Sigmoid colon (tissue), 6 donors: ENCODE measurements at regions not wholly inside any gene's neighbourhood (a gene's known extent, or its start where the extent isn't known, plus 50 kb on each side); places are given as distances from the start of the nearest gene placed in this dataset.
"Not testable (repeated sequence)": the region's sequence is repeated elsewhere in the genome, so short reads cannot be mapped to it uniquely, and the experiment has no call there.

Source experiments
- DNase-seq: peaks from one replicate; pipeline ENCODE4 v3.0.0-alpha.2; 2019
- H3K27ac ChIP-seq, 4 donors: fragments of 200-600 bp; sonication (generic); one replicate each; pipeline ENCODE4 v1.5.1; 2016 to 2019; ENCODE audit warnings: mild to moderate bottlenecking in 1 of 4
- H3K27me3 ChIP-seq, 3 donors: fragments of 200-600 bp; sonication (generic); one replicate each; pipeline ENCODE4 v1.5.1; 2019; ENCODE audit warnings: mild to moderate bottlenecking in 1 of 3
- H3K36me3 ChIP-seq, 4 donors: fragments of 200-600 bp; sonication (generic); one replicate each; pipeline ENCODE4 v1.5.1; 2016 to 2019
- H3K4me1 ChIP-seq, 4 donors: fragments of 200-600 bp; sonication (generic); one replicate each; pipeline ENCODE4 v1.5.1; 2017 to 2019
- H3K4me3 ChIP-seq, 4 donors: fragments of 200-600 bp; sonication (generic); one replicate each; pipeline ENCODE4 v1.5.1; 2017 to 2019; ENCODE audit warnings: mild to moderate bottlenecking in 2 of 4, moderate library complexity in 1 of 4
- H3K9me3 ChIP-seq, 4 donors: fragments of 200-600 bp in 3 of 4; sonication (generic) in 3 of 4; one replicate each; pipeline versions ENCODE4 v1.5.1 to v1.6.1; 2013 to 2019
- CTCF ChIP-seq, 4 experiments: fragments of 450-650 bp in 3 of 4; fragments of 200-600 bp in 1 of 4; IDR thresholded peaks; one replicate each; pipeline ENCODE4 v1.5.1; 2016 to 2019; ENCODE audit warnings: antibody characterized with exemption in 4 of 4, mild to moderate bottlenecking in 3 of 4, moderate library complexity in 2 of 4
- EP300 ChIP-seq, 4 donors: sonication (generic); formaldehyde crosslinking; IDR thresholded peaks; one replicate each; pipeline ENCODE4 v1.6.1; 2017; ENCODE audit warnings: antibody characterized with exemption in 4 of 4
- POLR2A ChIP-seq, 2 donors: fragments of 450-650 bp; IDR thresholded peaks; one replicate each; pipeline ENCODE4 v1.6.1; 2016; ENCODE audit warnings: antibody characterized with exemption in 2 of 2, mild to moderate bottlenecking in 2 of 2, moderate library complexity in 2 of 2
- POLR2AphosphoS5 ChIP-seq, 4 donors: sonication (generic); formaldehyde crosslinking; IDR thresholded peaks; one replicate each; pipeline ENCODE4 v1.6.1; 2017; ENCODE audit warnings: antibody characterized with exemption in 4 of 4
- WGBS, 2 donors: extraction: QIAGEN DNeasy Blood & Tissue Kit; methylation state at CpG; one replicate each; pipeline ENCODE4 v1.1.7; 2013; 5-methylcytosine and 5-hydroxymethylcytosine counted together
- intact Hi-C: fragments of 100-400 bp; cut with DNase I; formaldehyde crosslinking; loops from one replicate; pipeline ENCODE4 v1.15.1; 2023
- donor health status: healthy with polysubstance abuse.
- donor health status: healthy.

GRCh38 chr3:146709969-146710368 is 104.8 kb upstream of the PLSCR5 start:
- DNase-seq, result no peak
- TF ChIP-seq POLR2AphosphoS5 (IDR thresholded peaks at IDR 0.05) (no peak), CTCF (IDR thresholded peaks at IDR 0.05) (no peak), POLR2A (IDR thresholded peaks at IDR 0.05) (no peak), EP300 (IDR thresholded peaks at IDR 0.05) (no peak)
- Histone ChIP-seq H3K9me3 (no peaks in the 10 kb centered on the region), H3K4me1 (no peaks in the 10 kb centered on the region), H3K27ac (no peak overlapping the region), H3K36me3 (no peaks in the 10 kb centered on the region), H3K27me3 (no peaks in the 10 kb centered on the region), H3K4me3 (no peak overlapping the region)
- intact Hi-C loops, result no loop called here
- 46 to 62% methylated on average over 3 of the region's 3 CpGs for WGBS, 2 donors

- Histone ChIP-seq H3K4me3 (no peak overlapping the region), H3K9me3 (no peaks in the 10 kb centered on the region), H3K27ac (no peak overlapping the region), H3K36me3 (no peaks in the 10 kb centered on the region), H3K27me3 (no peaks in the 10 kb centered on the region), H3K4me1 (no peaks in the 10 kb centered on the region)
- intact Hi-C loops, result no loop called here
- DNase-seq, result no peak
- TF ChIP-seq CTCF (IDR thresholded peaks at IDR 0.05) (no peak), EP300 (IDR thresholded peaks at IDR 0.05) (no peak), POLR2A (IDR thresholded peaks at IDR 0.05) (no peak), POLR2AphosphoS5 (IDR thresholded peaks at IDR 0.05) (no peak)
- 29 to 44% methylated on average over 2 of the region's 2 CpGs for WGBS, 2 donors
These were observed 100.1 kb upstream of the PLSCR5 start for GRCh38 chr3:146705225-146705624.

- WGBS, 2 donors, result 85 to 93% methylated on average over 5 of the region's 5 CpGs
- TF ChIP-seq CTCF (IDR thresholded peaks at IDR 0.05) (no peak), EP300 (IDR thresholded peaks at IDR 0.05) (no peak), POLR2AphosphoS5 (IDR thresholded peaks at IDR 0.05) (no peak)
- intact Hi-C loops, result no loop called here
These were observed 97.1 kb upstream of the PLSCR5 start for GRCh38 chr3:146702237-146702636.

GRCh38 chr3:146701246-146701645 is 96.1 kb upstream of the PLSCR5 start:
- DNase-seq, result no peak
- Histone ChIP-seq H3K9me3 (no peaks in the 10 kb centered on the region), H3K4me3 (no peak overlapping the region), H3K27me3 (no peaks in the 10 kb centered on the region), H3K4me1 (no peaks in the 10 kb centered on the region), H3K36me3 (no peaks in the 10 kb centered on the region), H3K27ac (no peak overlapping the region)
- no peak for TF ChIP-seq CTCF (IDR thresholded peaks at IDR 0.05)
- no peak for TF ChIP-seq EP300 (IDR thresholded peaks at IDR 0.05)
- no peak for TF ChIP-seq POLR2A (IDR thresholded peaks at IDR 0.05)
- TF ChIP-seq POLR2AphosphoS5 (IDR thresholded peaks at IDR 0.05), result no peak
- intact Hi-C loops, result no loop called here
- WGBS, 2 donors, result 68 to 81% methylated on average over 3 of the region's 3 CpGs

More at GRCh38 chr3:146702237-146702636, 97.1 kb upstream of the PLSCR5 start:
- no peaks in the 10 kb centered on the region for H3K9me3 ChIP-seq
- H3K27me3 ChIP-seq, result no peaks in the 10 kb centered on the region
- DNase-seq, result peak; percentile 51
- H3K4me1 ChIP-seq, result no peaks in the 10 kb centered on the region
- H3K4me3 ChIP-seq, result no peak overlapping the region
- H3K27ac ChIP-seq, result no peak overlapping the region
- no peaks in the 10 kb centered on the region for H3K36me3 ChIP-seq

GRCh38 chr3:146700025-146700424 is 94.9 kb upstream of the PLSCR5 start:
- H3K36me3 ChIP-seq, H3K27ac ChIP-seq, H3K27me3 ChIP-seq, H3K4me3 ChIP-seq, H3K4me1 ChIP-seq, H3K9me3 ChIP-seq, intact Hi-C loops, DNase-seq: not testable (repeated sequence)
